ENCODE measurements at regions not wholly inside any gene's neighbourhood (a gene's known extent, or its start where the extent isn't known, plus 50 kb on each side); places are given as distances from the start of the nearest gene placed in this dataset.

- TF ChIP-seq EZH2phosphoT487 (IDR thresholded peaks at IDR 0.05) (no peak), EZH2 (IDR thresholded peaks at IDR 0.05) (no peak), CTCF (IDR thresholded peaks at IDR 0.05) (no peak)
- Histone ChIP-seq H2AFZ (replicated peaks) (no peak overlapping the region), H4K20me1 (ENCODE audit: low read depth) (no peaks in the 10 kb centered on the region)
These were observed 410.4 kb downstream of the RAD51AP2 start for GRCh38 chr2:17107871-17108270.

GRCh38 chr2:17107151-17107550 is 411.1 kb downstream of the RAD51AP2 start:
- Histone ChIP-seq H2AFZ (replicated peaks) (no peak overlapping the region), H4K20me1 (ENCODE audit: low read depth) (no peaks in the 10 kb centered on the region), H3K4me3 (no peak overlapping the region), H3K79me2 (ENCODE audit: low read depth) (no peaks in the 10 kb centered on the region), H3K27ac (no peak overlapping the region), H3F3A (ENCODE audit: low read depth) (no peaks in the 10 kb centered on the region), H3K9ac (no peak overlapping the region), H3K9me3 (ENCODE audit: low read depth) (no peaks in the 10 kb centered on the region), H3K36me3 (no peaks in the 10 kb centered on the region), H3K27me3 (no peaks in the 10 kb centered on the region), H3K4me2 (no peak overlapping the region), H3K4me1 (no peaks in the 10 kb centered on the region)
- Mint-ChIP-seq H3K27ac (no peak overlapping the region), H3K9me3 (no peaks in the 10 kb centered on the region), H3K4me1 (no peaks in the 10 kb centered on the region), H3K36me3 (no peaks in the 10 kb centered on the region), H3K4me3 (no peak overlapping the region), H3K27me3 (ENCODE audit: insufficient read depth, low read depth) (no peaks in the 10 kb centered on the region)
- TF ChIP-seq EZH2phosphoT487 (IDR thresholded peaks at IDR 0.05), result no peak
- TF ChIP-seq CTCF (IDR thresholded peaks at IDR 0.05), result no peak
- no peak for TF ChIP-seq EZH2 (IDR thresholded peaks at IDR 0.05)
- DNase-seq (ENCODE audit: low spot score), result no peak

More at GRCh38 chr2:17107871-17108270, 410.4 kb downstream of the RAD51AP2 start:
- Mint-ChIP-seq H3K27me3 (ENCODE audit: insufficient read depth, low read depth) (peaks cover under 1% of the 10 kb centered on the region), H3K27ac (no peak overlapping the region), H3K9me3 (no peaks in the 10 kb centered on the region), H3K4me3 (no peak overlapping the region), H3K4me1 (no peaks in the 10 kb centered on the region), H3K36me3 (no peaks in the 10 kb centered on the region)
- H3K4me2 ChIP-seq, result no peak overlapping the region
- H3K27me3 ChIP-seq, result no peaks in the 10 kb centered on the region
- H3F3A ChIP-seq (ENCODE audit: low read depth), result no peaks in the 10 kb centered on the region
- H3K9me3 ChIP-seq (ENCODE audit: low read depth), result no peaks in the 10 kb centered on the region
- H3K9ac ChIP-seq, result no peak overlapping the region
- H3K36me3 ChIP-seq, result no peaks in the 10 kb centered on the region
- H3K4me3 ChIP-seq, result no peak overlapping the region
- H3K27ac ChIP-seq, result no peak overlapping the region
- no peaks in the 10 kb centered on the region for H3K79me2 ChIP-seq (ENCODE audit: low read depth)
- H3K4me1 ChIP-seq, result no peaks in the 10 kb centered on the region
- DNase-seq (ENCODE audit: low spot score), result no peak

- Histone ChIP-seq H3K79me2 (ENCODE audit: low read depth) (no peaks in the 10 kb centered on the region), H3K4me2 (no peak overlapping the region)
- H3K9me3 Mint-ChIP-seq, result no peaks in the 10 kb centered on the region
These were observed 411.8 kb downstream of the RAD51AP2 start for GRCh38 chr2:17106418-17106817.

More at GRCh38 chr2:17106418-17106817, 411.8 kb downstream of the RAD51AP2 start:
- H3K9me3 ChIP-seq (ENCODE audit: low read depth), result no peaks in the 10 kb centered on the region
- no peak overlapping the region for H3K9ac ChIP-seq
- H2AFZ ChIP-seq (replicated peaks), result no peak overlapping the region
- H3K4me1 ChIP-seq, result no peaks in the 10 kb centered on the region
- no peaks in the 10 kb centered on the region for H3K36me3 ChIP-seq
- no peaks in the 10 kb centered on the region for H3F3A ChIP-seq (ENCODE audit: low read depth)
- no peak overlapping the region for H3K27ac Mint-ChIP-seq
- no peak overlapping the region for H3K4me3 Mint-ChIP-seq
- no peaks in the 10 kb centered on the region for H4K20me1 ChIP-seq (ENCODE audit: low read depth)
- no peak overlapping the region for H3K27ac ChIP-seq
- TF ChIP-seq CTCF (IDR thresholded peaks at IDR 0.05) (no peak), EZH2phosphoT487 (IDR thresholded peaks at IDR 0.05) (no peak), EZH2 (IDR thresholded peaks at IDR 0.05) (no peak)
- H3K27me3 ChIP-seq, result no peaks in the 10 kb centered on the region
- no peaks in the 10 kb centered on the region for H3K27me3 Mint-ChIP-seq (ENCODE audit: insufficient read depth, low read depth)
- no peaks in the 10 kb centered on the region for H3K4me1 Mint-ChIP-seq
- no peak overlapping the region for H3K4me3 ChIP-seq
- DNase-seq (ENCODE audit: low spot score), result no peak
- no peaks in the 10 kb centered on the region for H3K36me3 Mint-ChIP-seq

All from neural progenitor cell (in vitro differentiated cells).